RKO (cell line): ENCODE measurements at regions not wholly inside any gene's neighbourhood (a gene's known extent, or its start where the extent isn't known, plus 50 kb on each side); places are given as distances from the start of the nearest gene placed in this dataset.

Source experiments
- DNase-seq: peaks from one replicate; pipeline ENCODE4 v3.0.0-alpha.2; 2016; ENCODE audit warnings: low spot score

- peak; percentile 10 for DNase-seq
These were observed 118.4 kb upstream of the SLC7A1 start for GRCh38 chr13:29713839-29714238.

GRCh38 chr13:29711776-29712175, 116.3 kb upstream of the SLC7A1 start:
- DNase-seq: no peak

GRCh38 chr13:29710511-29710910, 115.0 kb upstream of the SLC7A1 start:
- DNase-seq: no peak

GRCh38 chr13:29709407-29710069, 114.0 kb upstream of the SLC7A1 start:
- DNase-seq: no peak

GRCh38 chr13:29707876-29708543, 112.5 kb upstream of the SLC7A1 start:
- DNase-seq: peak; percentile 23

- no peak for DNase-seq
These were observed 111.4 kb upstream of the SLC7A1 start for GRCh38 chr13:29706923-29707322.

- no peak for DNase-seq
These were observed 109.2 kb upstream of the SLC7A1 start for GRCh38 chr13:29704648-29705047.

- no peak for DNase-seq
These were observed 107.9 kb upstream of the SLC7A1 start for GRCh38 chr13:29703421-29703820.

- no peak for DNase-seq
These were observed 107.4 kb upstream of the SLC7A1 start for GRCh38 chr13:29702912-29703351.

GRCh38 chr13:29698106-29698505, 102.6 kb upstream of the SLC7A1 start:
- no peak for DNase-seq

- no peak for DNase-seq
These were observed 101.1 kb upstream of the SLC7A1 start for GRCh38 chr13:29696606-29697005.

- DNase-seq: no peak
These were observed 97.9 kb upstream of the SLC7A1 start for GRCh38 chr13:29693275-29693945.

GRCh38 chr13:29689548-29689947, 94.1 kb upstream of the SLC7A1 start:
- no peak for DNase-seq

GRCh38 chr13:29688193-29688592, 92.7 kb upstream of the SLC7A1 start:
- no peak for DNase-seq

GRCh38 chr13:29684441-29684840, 89.0 kb upstream of the SLC7A1 start:
- DNase-seq: peak; percentile 28

GRCh38 chr13:29683041-29683440, 87.6 kb upstream of the SLC7A1 start:
- DNase-seq: no peak

GRCh38 chr13:29681864-29682263, 86.4 kb upstream of the SLC7A1 start:
- no peak for DNase-seq

GRCh38 chr13:29679396-29680053, 84.0 kb upstream of the SLC7A1 start:
- DNase-seq: no peak

- DNase-seq: no peak
These were observed 82.1 kb upstream of the SLC7A1 start for GRCh38 chr13:29677627-29678026.

- no peak for DNase-seq
These were observed 81.5 kb upstream of the SLC7A1 start for GRCh38 chr13:29676941-29677452.

- DNase-seq: peak; percentile 1
These were observed 81.0 kb upstream of the SLC7A1 start for GRCh38 chr13:29676535-29676934.

GRCh38 chr13:29674532-29674931, 79.0 kb upstream of the SLC7A1 start:
- no peak for DNase-seq

- no peak for DNase-seq
These were observed 69.1 kb upstream of the SLC7A1 start for GRCh38 chr13:29664591-29664990.
